B cell (primary cell): ENCODE measurements at regions not wholly inside any gene's neighbourhood (a gene's known extent, or its start where the extent isn't known, plus 50 kb on each side); places are given as distances from the start of the nearest gene placed in this dataset.

Experiments
- ATAC-seq: fragments of 200-7000 bp; cut with Tn5 transposase; one replicate; pipeline ENCODE4 v1.10.0; 2021; ENCODE audit warnings: low read depth, mild to moderate bottlenecking, moderate number of reproducible peaks, moderate library complexity
- CTCF ChIA-PET: fragments of 350-600 bp; sonication (Branson Sonifier 250); formaldehyde crosslinking; loops from one replicate; lab custom pipeline; 2021; ENCODE audit warnings: antibody characterized with exemption, inconsistent platforms; lab: Charles Lee
- POLR2A ChIA-PET: fragments of 350-600 bp; sonication (Branson Sonifier 250); formaldehyde crosslinking; loops from one replicate; lab custom pipeline; 2021; ENCODE audit warnings: antibody characterized with exemption; lab: Charles Lee
- DNase-seq: peaks from one replicate; pipeline ENCODE4 v3.0.0; 2013
- H2AFZ ChIP-seq: 2 replicates; pipeline ENCODE4 v1.6.1; 2012; ENCODE audit warnings: mild to moderate bottlenecking, low read depth, low read length; ENCODE audit not compliant: insufficient read depth, poor library complexity, severe bottlenecking
- H3K27ac ChIP-seq, 2 donors: 1 replicate in 1 of 2; 2 replicates in 1 of 2; pipeline ENCODE4 v1.5.1; 2012 to 2013; ENCODE audit warnings: low read length in 2 of 2, mild to moderate bottlenecking in 2 of 2, moderate library complexity in 1 of 2
- H3K27me3 ChIP-seq, 4 experiments: fragments of 200-600 bp in 1 of 4; sonication (generic) in 1 of 4; replicated peaks in 1 of 4; 1 replicate in 2 of 4; 2 replicates in 2 of 4; pipeline versions ENCODE4 v1.6.1 to v1.7.0; 2013 to 2016; ENCODE audit warnings: low read length in 3 of 4, mild to moderate bottlenecking in 2 of 4, mixed read lengths in 1 of 4, moderate library complexity in 1 of 4; ENCODE audit not compliant: insufficient read depth in 4 of 4, control insufficient read depth in 3 of 4; ENCODE audit errors: control extremely low read depth in 1 of 4
- H3K36me3 ChIP-seq, 2 experiments: replicated peaks in 1 of 2; 1 replicate in 1 of 2; 2 replicates in 1 of 2; pipeline versions ENCODE4 v1.6.1 to v1.7.1; 2013; ENCODE audit warnings: low read length in 1 of 2; ENCODE audit not compliant: insufficient read depth in 2 of 2, control insufficient read depth in 1 of 2; ENCODE audit errors: control extremely low read depth in 1 of 2, extremely low read depth in 1 of 2
- H3K4me1 ChIP-seq, 2 donors: fragments of 200-600 bp in 1 of 2; sonication (generic) in 1 of 2; 1 replicate in 1 of 2; 2 replicates in 1 of 2; pipeline versions ENCODE4 v1.5.1 to v1.6.1; 2013 to 2017; ENCODE audit warnings: low read length in 2 of 2; ENCODE audit not compliant: control insufficient read depth in 2 of 2, insufficient read depth in 2 of 2
- H3K4me2 ChIP-seq: replicated peaks from 2 replicates; pipeline ENCODE3; 2012; ENCODE audit warnings: mild to moderate bottlenecking, low read depth, low read length; ENCODE audit not compliant: poor library complexity, severe bottlenecking
- H3K4me3 ChIP-seq, 5 experiments: fragments of 200-600 bp in 1 of 5; sonication (generic) in 1 of 5; 1 replicate in 3 of 5; 2 replicates in 2 of 5; pipeline versions ENCODE4 v1.5.1 to v1.7.0; 2011 to 2016; ENCODE audit warnings: low read length in 4 of 5, mild to moderate bottlenecking in 4 of 5, low read depth in 2 of 5, control low read depth in 1 of 5, moderate library complexity in 1 of 5; ENCODE audit not compliant: insufficient read depth in 1 of 5; ENCODE audit errors: control extremely low read depth in 1 of 5, extremely low read depth in 1 of 5
- H3K79me2 ChIP-seq: fragments of 200-600 bp; sonication (generic); one replicate; pipeline ENCODE4 v1.6.0; 2016; ENCODE audit warnings: low read length; ENCODE audit not compliant: control insufficient read depth, insufficient read depth
- H3K9ac ChIP-seq: fragments of 200-600 bp; sonication (generic); 2 replicates; pipeline ENCODE4 v1.6.1; 2017; ENCODE audit warnings: mild to moderate bottlenecking, low read length, moderate library complexity
- H3K9me3 ChIP-seq, 3 donors: one replicate each; pipeline versions ENCODE4 v1.6.1 to v1.7.1; 2013; ENCODE audit warnings: low read length in 2 of 3; ENCODE audit not compliant: control insufficient read depth in 2 of 3, insufficient read depth in 1 of 3; ENCODE audit errors: control extremely low read depth in 1 of 3
- H4K20me1 ChIP-seq: 2 replicates; pipeline ENCODE4 v1.6.0; 2012; ENCODE audit warnings: mild to moderate bottlenecking, low read length; ENCODE audit not compliant: insufficient read depth, control insufficient read depth, poor library complexity, severe bottlenecking
- H3K27ac Mint-ChIP-seq: one replicate; pipeline ENCODE4 v1.8.0; 2021; ENCODE audit warnings: mixed read lengths
- H3K27me3 Mint-ChIP-seq: one replicate; pipeline ENCODE4 v1.8.0; 2021; ENCODE audit warnings: mixed read lengths
- H3K4me1 Mint-ChIP-seq: one replicate; pipeline ENCODE4 v1.8.0; 2021; ENCODE audit warnings: mixed read lengths
- H3K4me3 Mint-ChIP-seq: one replicate; pipeline ENCODE4 v1.8.0; 2021; ENCODE audit warnings: mixed read lengths
- H3K9me3 Mint-ChIP-seq: one replicate; pipeline ENCODE4 v1.8.0; 2022; ENCODE audit warnings: mixed read lengths; ENCODE audit not compliant: insufficient read depth
- EZH2 ChIP-seq: IDR thresholded peaks from 2 replicates; pipeline ENCODE4 v1.6.1; 2012; ENCODE audit warnings: borderline replicate concordance, low read depth, mild to moderate bottlenecking, moderate library complexity, low read length; ENCODE audit not compliant: insufficient read depth, poor library complexity, severe bottlenecking
- WGBS: methylation state at CpG from one replicate; pipeline ENCODE4 v1.1.5; 2013; ENCODE audit warnings: missing lambda C conversion rate; ENCODE audit not compliant: insufficient coverage; 5-methylcytosine and 5-hydroxymethylcytosine counted together
- intact Hi-C: fragments of 100-400 bp; cut with micrococcal nuclease; formaldehyde crosslinking; loops from one replicate; pipeline ENCODE4 v1.10.0; 2022
- TF ChIP-seq, protein P1 (sequence below): fragments of 200-600 bp; IDR thresholded peaks from one replicate; pipeline ENCODE4 v1.8.0; 2022; ENCODE audit warnings: antibody characterized with exemption, mild to moderate bottlenecking

DNA sequence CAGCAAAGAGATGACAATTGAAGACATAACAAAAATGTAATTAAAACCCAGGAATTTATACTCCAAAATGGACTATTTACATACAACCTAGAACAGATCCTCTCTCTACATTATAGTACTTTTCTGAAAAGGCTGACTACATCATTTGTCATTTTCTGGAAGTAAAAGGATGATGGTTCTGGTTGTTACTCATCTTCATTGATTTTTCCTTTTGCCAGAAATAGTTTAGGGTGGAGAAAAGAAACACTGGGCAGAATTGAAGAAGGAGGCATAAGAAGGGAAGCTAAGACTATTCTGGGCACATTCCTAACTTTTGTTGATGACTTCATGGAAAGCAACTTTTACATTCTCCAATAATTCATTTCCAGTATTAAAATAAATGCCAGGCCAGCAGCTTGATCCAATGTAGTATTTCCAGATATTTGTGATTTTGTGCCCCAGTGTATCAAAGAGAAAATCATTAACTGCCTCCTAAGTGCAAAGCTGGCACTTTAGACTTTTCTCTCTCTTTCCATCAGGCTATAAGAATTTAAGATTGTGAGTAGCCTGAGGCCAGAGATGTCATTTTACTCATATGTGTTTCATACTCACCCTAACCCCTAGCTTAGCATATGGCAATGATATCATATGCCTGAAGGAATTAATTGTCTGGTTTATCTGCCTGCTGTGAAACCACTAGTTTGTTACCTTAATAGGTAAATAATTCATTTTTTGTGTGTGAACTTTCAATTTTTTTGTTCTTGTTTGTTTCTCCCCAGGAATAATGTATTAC is 369.5 kb upstream of the LYPLAL1 start:
- H3K27me3 ChIP-seq: no peaks in the 10 kb centered on the region
- no peak for ATAC-seq
- DNase-seq: no peak
- H4K20me1 ChIP-seq: no peaks in the 10 kb centered on the region
- H3K4me2 ChIP-seq: no peak overlapping the region
- H3K79me2 ChIP-seq: no peaks in the 10 kb centered on the region
- no peak overlapping the region for H3K27ac ChIP-seq
- CTCF ChIA-PET: no interaction called here
- TF ChIP-seq, protein P1, sequence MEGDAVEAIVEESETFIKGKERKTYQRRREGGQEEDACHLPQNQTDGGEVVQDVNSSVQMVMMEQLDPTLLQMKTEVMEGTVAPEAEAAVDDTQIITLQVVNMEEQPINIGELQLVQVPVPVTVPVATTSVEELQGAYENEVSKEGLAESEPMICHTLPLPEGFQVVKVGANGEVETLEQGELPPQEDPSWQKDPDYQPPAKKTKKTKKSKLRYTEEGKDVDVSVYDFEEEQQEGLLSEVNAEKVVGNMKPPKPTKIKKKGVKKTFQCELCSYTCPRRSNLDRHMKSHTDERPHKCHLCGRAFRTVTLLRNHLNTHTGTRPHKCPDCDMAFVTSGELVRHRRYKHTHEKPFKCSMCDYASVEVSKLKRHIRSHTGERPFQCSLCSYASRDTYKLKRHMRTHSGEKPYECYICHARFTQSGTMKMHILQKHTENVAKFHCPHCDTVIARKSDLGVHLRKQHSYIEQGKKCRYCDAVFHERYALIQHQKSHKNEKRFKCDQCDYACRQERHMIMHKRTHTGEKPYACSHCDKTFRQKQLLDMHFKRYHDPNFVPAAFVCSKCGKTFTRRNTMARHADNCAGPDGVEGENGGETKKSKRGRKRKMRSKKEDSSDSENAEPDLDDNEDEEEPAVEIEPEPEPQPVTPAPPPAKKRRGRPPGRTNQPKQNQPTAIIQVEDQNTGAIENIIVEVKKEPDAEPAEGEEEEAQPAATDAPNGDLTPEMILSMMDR: no peak
- no peak for TF ChIP-seq EZH2
- H2AFZ ChIP-seq: no peak overlapping the region
- Mint-ChIP-seq H3K27me3 (peaks cover 9% of the 10 kb centered on the region), H3K4me1 (no peaks in the 10 kb centered on the region), H3K9me3 (no peaks in the 10 kb centered on the region), H3K4me3 (no peak overlapping the region), H3K27ac (no peak overlapping the region)
- no peak overlapping the region for H3K4me3 ChIP-seq
- POLR2A ChIA-PET: no interaction called here
- no peaks in the 10 kb centered on the region for H3K36me3 ChIP-seq
- H3K4me1 ChIP-seq: no peaks in the 10 kb centered on the region
- no peak overlapping the region for H3K9ac ChIP-seq
- intact Hi-C loops: no loop called here
- H3K9me3 ChIP-seq: no peaks in the 10 kb centered on the region

DNA sequence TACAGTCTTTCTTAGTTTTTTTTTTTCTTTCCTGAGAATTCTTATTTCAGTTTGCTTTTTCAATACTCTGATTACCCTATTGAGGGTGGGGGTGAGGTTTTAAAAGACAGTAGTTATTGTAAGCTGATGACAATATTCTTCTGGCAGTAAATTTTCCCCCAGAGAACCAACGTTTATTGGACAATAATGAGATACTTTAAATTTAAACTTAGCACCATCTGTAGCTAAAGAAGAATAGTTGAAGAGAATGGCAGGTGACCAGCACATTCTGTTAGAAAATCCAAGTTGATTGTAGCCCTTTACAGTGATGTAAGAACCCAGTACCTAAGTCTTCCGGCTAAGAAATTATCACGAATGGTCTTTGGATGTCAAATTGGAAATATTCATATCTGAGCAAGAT is 364.6 kb upstream of the LYPLAL1 start:
- Histone ChIP-seq H3K27ac (no peak overlapping the region), H3K9me3 (no peaks in the 10 kb centered on the region), H3K4me2 (no peak overlapping the region), H3K36me3 (no peaks in the 10 kb centered on the region), H3K4me3 (no peak overlapping the region), H3K79me2 (no peaks in the 10 kb centered on the region), H3K27me3 (no peaks in the 10 kb centered on the region), H3K9ac (no peak overlapping the region), H3K4me1 (no peaks in the 10 kb centered on the region), H4K20me1 (no peaks in the 10 kb centered on the region), H2AFZ (no peak overlapping the region)
- ChIA-PET POLR2A (no interaction called here), CTCF (no interaction called here)
- H3K4me3 Mint-ChIP-seq: no peak overlapping the region
- H3K27me3 Mint-ChIP-seq: peaks cover 6% of the 10 kb centered on the region
- WGBS: no CpG with 5 or more reads among the region's 3 CpGs
- TF ChIP-seq, protein P1: no peak
- no peak for TF ChIP-seq EZH2
- H3K9me3 Mint-ChIP-seq: no peaks in the 10 kb centered on the region
- DNase-seq (no peak), ATAC-seq (no peak)
- no peak overlapping the region for H3K27ac Mint-ChIP-seq
- intact Hi-C loops: no loop called here
- H3K4me1 Mint-ChIP-seq: no peaks in the 10 kb centered on the region
